Transverse colon (tissue), 4 donors: ENCODE measurements at regions not wholly inside any gene's neighbourhood (a gene's known extent, or its start where the extent isn't known, plus 50 kb on each side); places are given as distances from the start of the nearest gene placed in this dataset.
"Not testable (repeated sequence)": the region's sequence is repeated elsewhere in the genome, so short reads cannot be mapped to it uniquely, and the experiment has no call there.

Experiments used
- DNase-seq: peaks from one replicate; pipeline ENCODE4 v3.0.0-alpha.2; 2019
- H3K27ac ChIP-seq, 4 donors: fragments of 200-600 bp; sonication (generic); 2 replicates each; pipeline ENCODE4 v1.5.1; 2016 to 2018; ENCODE audit warnings: inconsistent platforms in 4 of 4
- H3K27me3 ChIP-seq: fragments of 200-600 bp; sonication (generic); 2 replicates; pipeline ENCODE4 v1.5.1; 2017; ENCODE audit warnings: inconsistent platforms
- H3K36me3 ChIP-seq, 4 donors: fragments of 200-600 bp; sonication (generic); 2 replicates each; pipeline ENCODE4 v1.5.1; 2017 to 2019; ENCODE audit warnings: inconsistent platforms in 4 of 4
- H3K4me1 ChIP-seq, 4 donors: fragments of 200-600 bp; sonication (generic); 2 replicates each; pipeline ENCODE4 v1.5.1; 2017 to 2020; ENCODE audit warnings: inconsistent platforms in 4 of 4
- H3K4me3 ChIP-seq, 4 donors: fragments of 200-600 bp; sonication (generic); 1 replicate in 1 of 4; 2 replicates in 3 of 4; pipeline versions ENCODE4 v1.5.1 to v1.6.1; 2017 to 2019; ENCODE audit warnings: inconsistent platforms in 4 of 4
- H3K9me3 ChIP-seq, 2 donors: fragments of 200-600 bp; sonication (generic); 2 replicates each; pipeline ENCODE4 v1.5.1; 2017 to 2019; ENCODE audit warnings: inconsistent platforms in 2 of 2
- EP300 ChIP-seq: sonication (generic); formaldehyde crosslinking; IDR thresholded peaks from one replicate; pipeline ENCODE4 v1.6.1; 2017; ENCODE audit warnings: antibody characterized with exemption, low read depth
- POLR2A ChIP-seq: fragments of 450-650 bp; IDR thresholded peaks from one replicate; pipeline ENCODE4 v1.6.1; 2016; ENCODE audit warnings: antibody characterized with exemption, mild to moderate bottlenecking, moderate library complexity
- POLR2AphosphoS5 ChIP-seq, 3 donors: sonication (generic); formaldehyde crosslinking; IDR thresholded peaks; one replicate each; pipeline ENCODE4 v1.6.1; 2016; ENCODE audit warnings: antibody characterized with exemption in 3 of 3
- WGBS, 2 donors: methylation state at CpG; one replicate each; pipeline ENCODE4 v1.1.5; 2018; ENCODE audit warnings: low coverage in 1 of 2; 5-methylcytosine and 5-hydroxymethylcytosine counted together
- in situ Hi-C, 4 donors: fragments of 200-750 bp; cut with MboI; loops; one replicate each; pipeline versions ENCODE4 v1.15.0 to v1.15.1; 2017; ENCODE audit warnings: low sequenced_read_pairs in 3 of 4, low pct_ligation_motif_present in 1 of 4, low pct_unique_long_range_greater_than_20kb in 1 of 4
- intact Hi-C: fragments of 100-400 bp; cut with DNase I; formaldehyde crosslinking; loops from one replicate; pipeline ENCODE4 v1.15.1; 2023; ENCODE audit warnings: low total_unique reads
- TF ChIP-seq, protein P1 (sequence below), 5 experiments: fragments of 200-600 bp in 3 of 5; fragments of 450-650 bp in 2 of 5; sonication (generic) in 3 of 5; IDR thresholded peaks; 1 replicate in 2 of 5; 2 replicates in 3 of 5; pipeline ENCODE4 v1.5.1; 2016 to 2017; ENCODE audit warnings: antibody characterized with exemption in 5 of 5, inconsistent platforms in 3 of 5, mild to moderate bottlenecking in 2 of 5, moderate library complexity in 1 of 5

DNA sequence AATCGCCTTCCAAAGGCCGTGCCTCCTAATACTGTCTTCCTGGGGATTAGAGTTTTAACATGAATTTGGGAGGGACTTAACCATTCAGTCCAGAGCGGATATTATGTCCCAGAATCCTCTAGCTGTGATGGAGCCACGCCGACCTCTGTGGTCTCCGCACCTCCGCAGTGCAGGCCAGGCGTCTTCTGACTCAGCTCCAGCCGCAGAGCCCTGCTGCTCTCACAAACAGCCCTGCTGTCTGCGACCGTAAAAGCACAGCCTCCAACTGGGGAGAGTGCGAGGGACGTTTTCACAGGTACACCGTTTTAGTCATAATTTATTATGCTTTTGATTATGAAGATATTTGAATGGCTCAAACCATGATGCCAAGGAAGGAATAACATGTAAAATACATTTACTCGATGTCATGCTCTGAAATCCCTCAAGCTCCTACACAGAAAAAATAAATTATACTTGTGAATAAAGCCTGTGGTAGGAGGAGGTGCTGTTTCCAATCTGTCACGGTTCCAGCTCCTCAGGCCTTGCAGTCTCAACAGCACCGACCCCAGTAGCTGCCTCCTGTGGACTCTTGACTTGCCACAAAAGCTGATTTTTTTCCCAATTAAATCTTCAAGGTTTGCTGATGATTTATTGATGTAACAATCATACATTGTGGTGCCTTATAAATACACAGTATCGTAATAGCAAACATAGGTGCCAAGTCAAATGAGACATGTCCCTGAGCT lies 353.6 kb upstream of the FRG1 start:
- intact Hi-C loops, DNase-seq, H3K4me3 ChIP-seq, H3K9me3 ChIP-seq, H3K27ac ChIP-seq, in situ Hi-C loops, H3K4me1 ChIP-seq, H3K27me3 ChIP-seq, H3K36me3 ChIP-seq: not testable (repeated sequence)
- 69 to 83% methylated on average over 9 to 18 of the region's 18 CpGs for WGBS, 2 donors

GRCh38 chr4:189589201-189589600 lies 351.5 kb upstream of the FRG1 start:
- H3K27me3 ChIP-seq, H3K27ac ChIP-seq, intact Hi-C loops, H3K9me3 ChIP-seq, H3K36me3 ChIP-seq, H3K4me3 ChIP-seq, DNase-seq, H3K4me1 ChIP-seq, in situ Hi-C loops: not testable (repeated sequence)
- WGBS, 2 donors, result 90 to 94% methylated on average over 4 to 12 of the region's 12 CpGs

GRCh38 chr4:189592890-189593289 lies 347.8 kb upstream of the FRG1 start:
- in situ Hi-C loops (no loop called here), intact Hi-C loops (no loop called here)
- TF ChIP-seq EP300, result no peak
- TF ChIP-seq, protein P1, sequence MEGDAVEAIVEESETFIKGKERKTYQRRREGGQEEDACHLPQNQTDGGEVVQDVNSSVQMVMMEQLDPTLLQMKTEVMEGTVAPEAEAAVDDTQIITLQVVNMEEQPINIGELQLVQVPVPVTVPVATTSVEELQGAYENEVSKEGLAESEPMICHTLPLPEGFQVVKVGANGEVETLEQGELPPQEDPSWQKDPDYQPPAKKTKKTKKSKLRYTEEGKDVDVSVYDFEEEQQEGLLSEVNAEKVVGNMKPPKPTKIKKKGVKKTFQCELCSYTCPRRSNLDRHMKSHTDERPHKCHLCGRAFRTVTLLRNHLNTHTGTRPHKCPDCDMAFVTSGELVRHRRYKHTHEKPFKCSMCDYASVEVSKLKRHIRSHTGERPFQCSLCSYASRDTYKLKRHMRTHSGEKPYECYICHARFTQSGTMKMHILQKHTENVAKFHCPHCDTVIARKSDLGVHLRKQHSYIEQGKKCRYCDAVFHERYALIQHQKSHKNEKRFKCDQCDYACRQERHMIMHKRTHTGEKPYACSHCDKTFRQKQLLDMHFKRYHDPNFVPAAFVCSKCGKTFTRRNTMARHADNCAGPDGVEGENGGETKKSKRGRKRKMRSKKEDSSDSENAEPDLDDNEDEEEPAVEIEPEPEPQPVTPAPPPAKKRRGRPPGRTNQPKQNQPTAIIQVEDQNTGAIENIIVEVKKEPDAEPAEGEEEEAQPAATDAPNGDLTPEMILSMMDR (IDR thresholded peaks at IDR 0.05), result no peak
- no peak for TF ChIP-seq POLR2A
- no peak for TF ChIP-seq POLR2AphosphoS5 (IDR thresholded peaks at IDR 0.05)
- no peak for DNase-seq
- H3K9me3 ChIP-seq, result peaks cover 0 to 3% of the 10 kb centered on the region in 2 donors
- H3K27ac ChIP-seq, result no peak overlapping the region
- 67 to 71% methylated on average over 5 of the region's 5 CpGs for WGBS, 2 donors
- no peak overlapping the region for H3K4me3 ChIP-seq
- no peaks in the 10 kb centered on the region for H3K27me3 ChIP-seq
- H3K4me1 ChIP-seq, result no peaks in the 10 kb centered on the region
- H3K36me3 ChIP-seq, result no peaks in the 10 kb centered on the region

- in situ Hi-C loops, result no loop called here
- intact Hi-C loops, result no loop called here
- Histone ChIP-seq H3K4me3 (no peak overlapping the region), H3K36me3 (no peaks in the 10 kb centered on the region), H3K27ac (no peak overlapping the region), H3K9me3 (peaks cover 0 to 3% of the 10 kb centered on the region in 2 donors), H3K4me1 (no peaks in the 10 kb centered on the region), H3K27me3 (no peaks in the 10 kb centered on the region)
- no peak for TF ChIP-seq POLR2AphosphoS5 (IDR thresholded peaks at IDR 0.05)
- no peak for TF ChIP-seq POLR2A
- no peak for TF ChIP-seq EP300
- TF ChIP-seq, protein P1 (IDR thresholded peaks at IDR 0.05), result no peak
- no peak for DNase-seq
- WGBS, 2 donors, result 90% methylated on average over 8 of the region's 8 CpGs; no CpG with 5 or more reads in 1 of the 2 donors
These were observed 343.3 kb upstream of the FRG1 start for GRCh38 chr4:189597341-189597740.

GRCh38 chr4:189600264-189600663 lies 340.4 kb upstream of the FRG1 start:
- no peak overlapping the region for H3K27ac ChIP-seq
- TF ChIP-seq EP300 (no peak), POLR2AphosphoS5 (IDR thresholded peaks at IDR 0.05) (no peak), POLR2A (no peak)
- TF ChIP-seq, protein P1 (IDR thresholded peaks at IDR 0.05), result no peak
- H3K27me3 ChIP-seq, result no peaks in the 10 kb centered on the region
- H3K9me3 ChIP-seq, result peaks cover 0 to 3% of the 10 kb centered on the region in 2 donors
- no peaks in the 10 kb centered on the region for H3K36me3 ChIP-seq
- intact Hi-C loops (no loop called here), in situ Hi-C loops (no loop called here)
- DNase-seq, result no peak
- WGBS, 2 donors, result 73% methylated on average over 6 of the region's 6 CpGs; no CpG with 5 or more reads in 1 of the 2 donors
- no peaks in the 10 kb centered on the region for H3K4me1 ChIP-seq
- H3K4me3 ChIP-seq, result no peak overlapping the region
